ENCODE measurements at regions not wholly inside any gene's neighbourhood (a gene's known extent, or its start where the extent isn't known, plus 50 kb on each side); places are given as distances from the start of the nearest gene placed in this dataset.

- DNase-seq (ENCODE audit: extremely low spot score, unreplicated experiment) = no peak
- H3K27ac Mint-ChIP-seq (ENCODE audit: unreplicated experiment) = no peak overlapping the region
- H3K4me1 Mint-ChIP-seq (ENCODE audit: unreplicated experiment) = no peaks in the 10 kb centered on the region
- H3K4me3 Mint-ChIP-seq (ENCODE audit: unreplicated experiment) = no peak overlapping the region
- H3K27me3 Mint-ChIP-seq (ENCODE audit: unreplicated experiment) = no peaks in the 10 kb centered on the region
- no peak for TF ChIP-seq CTCF (IDR thresholded peaks at IDR 0.05)
- peaks cover 1% of the 10 kb centered on the region for H3K9me3 Mint-ChIP-seq (ENCODE audit: unreplicated experiment)
- no peaks in the 10 kb centered on the region for H3K36me3 Mint-ChIP-seq (ENCODE audit: unreplicated experiment)
Measured at GRCh38 chr7:41608447-41608846, 94.4 kb downstream of the INHBA start.

- H3K9me3 Mint-ChIP-seq (ENCODE audit: unreplicated experiment) = no peaks in the 10 kb centered on the region
- no peaks in the 10 kb centered on the region for H3K27me3 Mint-ChIP-seq (ENCODE audit: unreplicated experiment)
- H3K36me3 Mint-ChIP-seq (ENCODE audit: unreplicated experiment) = no peaks in the 10 kb centered on the region
- no peaks in the 10 kb centered on the region for H3K4me1 Mint-ChIP-seq (ENCODE audit: unreplicated experiment)
- no peak overlapping the region for H3K27ac Mint-ChIP-seq (ENCODE audit: unreplicated experiment)
- no peak overlapping the region for H3K4me3 Mint-ChIP-seq (ENCODE audit: unreplicated experiment)
- TF ChIP-seq CTCF (IDR thresholded peaks at IDR 0.05) = no peak
- no peak for DNase-seq (ENCODE audit: extremely low spot score, unreplicated experiment)
Measured at GRCh38 chr7:41603985-41604384, 98.9 kb downstream of the INHBA start.

GRCh38 chr7:41599760-41600159 lies 103.1 kb downstream of the INHBA start:
- no peak for DNase-seq (ENCODE audit: extremely low spot score, unreplicated experiment)
- Mint-ChIP-seq H3K27me3 (ENCODE audit: unreplicated experiment) (no peaks in the 10 kb centered on the region), H3K36me3 (ENCODE audit: unreplicated experiment) (peaks cover 6% of the 10 kb centered on the region), H3K4me1 (ENCODE audit: unreplicated experiment) (no peaks in the 10 kb centered on the region), H3K4me3 (ENCODE audit: unreplicated experiment) (no peak overlapping the region), H3K9me3 (ENCODE audit: unreplicated experiment) (peaks cover 25% of the 10 kb centered on the region), H3K27ac (ENCODE audit: unreplicated experiment) (no peak overlapping the region)
- TF ChIP-seq CTCF (IDR thresholded peaks at IDR 0.05) = peak; percentile 16

GRCh38 chr7:41592794-41593193 lies 110.1 kb downstream of the INHBA start:
- TF ChIP-seq CTCF (IDR thresholded peaks at IDR 0.05) = no peak
- DNase-seq (ENCODE audit: extremely low spot score, unreplicated experiment) = no peak
- Mint-ChIP-seq H3K9me3 (ENCODE audit: unreplicated experiment) (peaks cover 23% of the 10 kb centered on the region), H3K27me3 (ENCODE audit: unreplicated experiment) (no peaks in the 10 kb centered on the region), H3K4me3 (ENCODE audit: unreplicated experiment) (no peak overlapping the region), H3K4me1 (ENCODE audit: unreplicated experiment) (no peaks in the 10 kb centered on the region), H3K36me3 (ENCODE audit: unreplicated experiment) (peaks cover 6% of the 10 kb centered on the region), H3K27ac (ENCODE audit: unreplicated experiment) (no peak overlapping the region)

- Mint-ChIP-seq H3K4me3 (ENCODE audit: unreplicated experiment) (no peak overlapping the region), H3K36me3 (ENCODE audit: unreplicated experiment) (peaks cover 6% of the 10 kb centered on the region), H3K4me1 (ENCODE audit: unreplicated experiment) (no peaks in the 10 kb centered on the region), H3K9me3 (ENCODE audit: unreplicated experiment) (peaks cover 20% of the 10 kb centered on the region), H3K27me3 (ENCODE audit: unreplicated experiment) (no peaks in the 10 kb centered on the region), H3K27ac (ENCODE audit: unreplicated experiment) (no peak overlapping the region)
- no peak for DNase-seq (ENCODE audit: extremely low spot score, unreplicated experiment)
- TF ChIP-seq CTCF (IDR thresholded peaks at IDR 0.05) = no peak
Measured at GRCh38 chr7:41592236-41592635, 110.7 kb downstream of the INHBA start.

Measured in osteocyte (in vitro differentiated cells).